Esophagus squamous epithelium (tissue), 5 donors: ENCODE measurements at regions not wholly inside any gene's neighbourhood (a gene's known extent, or its start where the extent isn't known, plus 50 kb on each side); places are given as distances from the start of the nearest gene placed in this dataset.

Experiments used
- DNase-seq: peaks from one replicate; lab custom pipeline; 2025; lab: John Stamatoyannopoulos, UW
- H3K27ac ChIP-seq, 4 donors: fragments of 200-600 bp; sonication (generic); one replicate each; pipeline ENCODE4 v1.5.1; 2016 to 2019; ENCODE audit warnings: mild to moderate bottlenecking in 1 of 4
- H3K27me3 ChIP-seq, 4 donors: fragments of 200-600 bp; sonication (generic); 1 replicate in 3 of 4; 2 replicates in 1 of 4; pipeline versions ENCODE4 v1.5.1 to v1.6.0; 2017 to 2021; ENCODE audit warnings: antibody characterized with exemption in 1 of 4
- H3K36me3 ChIP-seq, 3 donors: fragments of 200-600 bp; sonication (generic); one replicate each; pipeline ENCODE4 v1.5.1; 2016 to 2019
- H3K4me1 ChIP-seq, 3 donors: fragments of 200-600 bp; sonication (generic); one replicate each; pipeline ENCODE4 v1.5.1; 2017 to 2019
- H3K4me3 ChIP-seq, 4 donors: fragments of 200-600 bp; sonication (generic); 1 replicate in 3 of 4; 2 replicates in 1 of 4; pipeline ENCODE4 v1.5.1; 2016 to 2019; ENCODE audit warnings: mild to moderate bottlenecking in 2 of 4, moderate library complexity in 1 of 4
- H3K9me3 ChIP-seq, 3 donors: fragments of 200-600 bp; sonication (generic); one replicate each; pipeline ENCODE4 v1.5.1; 2016 to 2019
- CTCF ChIP-seq, 6 experiments: fragments of 450-650 bp in 4 of 6; fragments of 200-600 bp in 2 of 6; sonication (generic) in 2 of 6; IDR thresholded peaks; one replicate each; pipeline ENCODE4 v1.5.1; 2016 to 2019; ENCODE audit warnings: antibody characterized with exemption in 6 of 6, mild to moderate bottlenecking in 4 of 6, moderate library complexity in 4 of 6
- POLR2A ChIP-seq, 4 donors: fragments of 450-650 bp; IDR thresholded peaks; one replicate each; pipeline ENCODE4 v1.6.1; 2017; ENCODE audit warnings: antibody characterized with exemption in 4 of 4, mild to moderate bottlenecking in 4 of 4, moderate library complexity in 3 of 4
- WGBS, 2 donors: methylation state at CpG; one replicate each; pipeline ENCODE4 v1.1.5; 2018; 5-methylcytosine and 5-hydroxymethylcytosine counted together
- intact Hi-C: fragments of 100-400 bp; cut with DNase I; formaldehyde crosslinking; loops from one replicate; pipeline ENCODE4 v1.15.0; 2022
- donor health status: DM: yes; HTN: yes; CAD: no.

DNA sequence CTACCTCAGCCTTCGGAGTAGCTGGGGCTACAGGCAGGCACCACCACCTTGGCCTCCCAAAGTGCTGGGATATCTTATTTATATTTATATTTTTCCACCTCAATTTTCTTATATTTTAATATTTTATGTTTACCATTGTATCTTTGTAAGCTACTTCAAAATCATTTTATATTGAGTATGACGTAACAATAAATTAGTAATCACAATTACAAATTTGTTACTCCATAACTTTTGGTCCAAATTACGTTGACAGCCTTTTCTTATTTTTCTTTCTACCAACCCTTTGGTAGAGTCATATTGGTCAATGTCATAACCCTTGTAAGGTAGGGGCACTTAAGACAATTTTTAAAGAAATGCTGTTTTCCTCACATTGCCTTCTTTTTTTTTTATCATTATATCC is 104.0 kb upstream of the H2AZ1 start:
- DNase-seq = no peak
- TF ChIP-seq POLR2A (IDR thresholded peaks at IDR 0.05) = no peak
- no peak for TF ChIP-seq CTCF (IDR thresholded peaks at IDR 0.05)
- intact Hi-C loops = no loop called here

GRCh38 chr4:100049872-100050271 is 99.8 kb upstream of the H2AZ1 start:
- DNase-seq = no peak
- H3K27me3 ChIP-seq = no peaks in the 10 kb centered on the region
- no peaks in the 10 kb centered on the region for H3K4me1 ChIP-seq
- no peak overlapping the region for H3K27ac ChIP-seq
- no peaks in the 10 kb centered on the region for H3K36me3 ChIP-seq
- no peaks in the 10 kb centered on the region for H3K9me3 ChIP-seq
- no peak for TF ChIP-seq POLR2A (IDR thresholded peaks at IDR 0.05)
- no peak for TF ChIP-seq CTCF (IDR thresholded peaks at IDR 0.05)
- no peak overlapping the region for H3K4me3 ChIP-seq
- intact Hi-C loops = no loop called here

More for the DNA sequence above, 104.0 kb upstream of the H2AZ1 start:
- Histone ChIP-seq H3K27me3 (no peaks in the 10 kb centered on the region), H3K9me3 (no peaks in the 10 kb centered on the region), H3K4me1 (no peaks in the 10 kb centered on the region), H3K4me3 (no peak overlapping the region), H3K27ac (no peak overlapping the region), H3K36me3 (no peaks in the 10 kb centered on the region)
- 76 to 78% methylated on average over 3 of the region's 3 CpGs for WGBS, 2 donors

DNA sequence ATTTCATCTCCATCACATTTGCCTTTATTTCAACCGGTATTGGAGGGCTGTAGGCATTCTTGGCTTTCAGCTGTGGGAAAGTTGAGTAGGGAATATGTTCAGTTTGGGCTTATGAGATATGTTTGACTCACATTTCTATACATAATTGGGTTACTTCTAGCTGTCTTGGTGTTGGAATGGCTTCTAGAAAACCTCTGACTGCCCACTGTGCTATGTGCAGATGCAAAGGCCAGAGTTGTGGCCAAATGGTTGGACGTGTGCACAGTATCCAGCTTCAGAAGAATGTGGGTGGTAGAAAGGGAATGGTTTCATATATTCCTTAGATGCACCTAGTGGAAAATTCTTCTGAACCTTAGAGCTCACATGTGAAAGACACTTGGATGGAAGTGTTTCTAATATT is 92.6 kb upstream of the H2AZ1 start:
- intact Hi-C loops = no loop called here
- Histone ChIP-seq H3K4me1 (no peaks in the 10 kb centered on the region), H3K4me3 (no peak overlapping the region), H3K36me3 (no peaks in the 10 kb centered on the region), H3K27me3 (no peaks in the 10 kb centered on the region), H3K27ac (no peak overlapping the region), H3K9me3 (no peaks in the 10 kb centered on the region)
- WGBS, 2 donors = 80 to 83% methylated on average over 2 of the region's 2 CpGs
- no peak for DNase-seq
- TF ChIP-seq CTCF (IDR thresholded peaks at IDR 0.05) (no peak), POLR2A (IDR thresholded peaks at IDR 0.05) (no peak)

- Histone ChIP-seq H3K4me3 (no peak overlapping the region), H3K9me3 (no peaks in the 10 kb centered on the region), H3K36me3 (no peaks in the 10 kb centered on the region), H3K27ac (no peak overlapping the region), H3K27me3 (no peaks in the 10 kb centered on the region), H3K4me1 (no peaks in the 10 kb centered on the region)
- intact Hi-C loops = no loop called here
- no peak for TF ChIP-seq POLR2A (IDR thresholded peaks at IDR 0.05)
- 57 to 64% methylated on average over 2 of the region's 2 CpGs for WGBS, 2 donors
- DNase-seq = no peak
Measured at GRCh38 chr4:100042235-100042634, 92.2 kb upstream of the H2AZ1 start.

DNA sequence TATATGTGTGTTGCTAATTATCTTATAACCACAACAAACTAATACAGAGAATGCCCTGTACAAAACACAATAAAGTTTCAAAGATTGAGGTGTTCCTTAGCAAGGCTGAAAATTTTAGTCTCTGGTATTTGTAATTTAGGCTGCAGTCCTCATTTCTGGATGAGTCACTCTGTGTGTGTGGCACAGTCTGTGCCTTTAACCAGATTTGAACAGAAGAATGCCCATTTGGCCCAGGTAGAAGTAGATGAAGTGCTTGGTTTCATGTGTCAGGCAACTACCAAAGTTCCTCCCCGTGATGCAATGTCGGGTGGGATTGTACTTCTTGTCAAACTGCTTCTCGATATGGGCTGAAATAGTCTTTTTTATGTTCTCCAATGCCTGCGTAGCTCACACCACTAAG is 91.6 kb upstream of the H2AZ1 start:
- no peak overlapping the region for H3K27ac ChIP-seq
- no peak overlapping the region for H3K4me3 ChIP-seq
- no peaks in the 10 kb centered on the region for H3K27me3 ChIP-seq
- H3K36me3 ChIP-seq = no peaks in the 10 kb centered on the region
- H3K9me3 ChIP-seq = no peaks in the 10 kb centered on the region
- no peak for DNase-seq
- WGBS, 2 donors = 67 to 76% methylated on average over 4 of the region's 4 CpGs
- no peaks in the 10 kb centered on the region for H3K4me1 ChIP-seq
- TF ChIP-seq CTCF (IDR thresholded peaks at IDR 0.05) = no peak
- no peak for TF ChIP-seq POLR2A (IDR thresholded peaks at IDR 0.05)
- intact Hi-C loops = no loop called here

DNA sequence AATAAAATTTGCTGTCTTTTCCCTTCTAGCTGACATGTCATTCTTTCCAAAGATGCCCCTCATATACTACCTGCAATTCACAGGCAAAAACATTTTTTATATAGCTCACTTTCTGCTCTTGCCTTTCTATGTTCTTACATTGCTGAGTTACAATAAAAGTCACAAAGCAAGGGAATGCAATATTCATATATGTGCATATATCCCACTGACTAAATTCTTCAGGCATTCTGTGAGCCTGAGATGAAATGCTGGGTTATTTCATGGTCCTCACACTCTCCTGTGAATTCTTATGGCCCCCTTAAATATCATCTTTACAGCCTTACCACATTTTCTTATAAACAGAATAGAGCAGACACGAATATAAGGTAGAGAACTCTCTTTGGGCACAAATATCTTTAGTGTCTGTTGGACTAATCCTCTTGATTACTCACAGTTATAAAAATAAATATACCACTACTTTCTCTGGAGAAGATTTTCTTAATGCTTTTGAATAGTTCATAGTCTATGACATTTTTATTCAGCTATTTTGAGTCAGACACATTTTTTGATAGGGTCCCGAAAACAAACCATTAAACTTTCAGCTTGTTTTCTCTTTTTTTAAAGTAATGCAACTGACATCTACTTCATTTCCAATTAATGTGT is 84.1 kb upstream of the H2AZ1 start:
- DNase-seq = no peak
- intact Hi-C loops = no loop called here
- WGBS, 2 donors = 65 to 70% methylated on average over 2 of the region's 2 CpGs

More for the DNA sequence above, 84.1 kb upstream of the H2AZ1 start:
- no peak overlapping the region for H3K4me3 ChIP-seq
- no peaks in the 10 kb centered on the region for H3K36me3 ChIP-seq
- H3K9me3 ChIP-seq = no peaks in the 10 kb centered on the region
- TF ChIP-seq CTCF (IDR thresholded peaks at IDR 0.05) (no peak), POLR2A (IDR thresholded peaks at IDR 0.05) (no peak)
- no peaks in the 10 kb centered on the region for H3K27me3 ChIP-seq
- H3K27ac ChIP-seq = no peak overlapping the region
- H3K4me1 ChIP-seq = no peaks in the 10 kb centered on the region
